ENCODE measurements at regions not wholly inside any gene's neighbourhood (a gene's known extent, or its start where the extent isn't known, plus 50 kb on each side); places are given as distances from the start of the nearest gene placed in this dataset.
"Not testable (repeated sequence)": the region's sequence is repeated elsewhere in the genome, so short reads cannot be mapped to it uniquely, and the experiment has no call there.

DNA sequence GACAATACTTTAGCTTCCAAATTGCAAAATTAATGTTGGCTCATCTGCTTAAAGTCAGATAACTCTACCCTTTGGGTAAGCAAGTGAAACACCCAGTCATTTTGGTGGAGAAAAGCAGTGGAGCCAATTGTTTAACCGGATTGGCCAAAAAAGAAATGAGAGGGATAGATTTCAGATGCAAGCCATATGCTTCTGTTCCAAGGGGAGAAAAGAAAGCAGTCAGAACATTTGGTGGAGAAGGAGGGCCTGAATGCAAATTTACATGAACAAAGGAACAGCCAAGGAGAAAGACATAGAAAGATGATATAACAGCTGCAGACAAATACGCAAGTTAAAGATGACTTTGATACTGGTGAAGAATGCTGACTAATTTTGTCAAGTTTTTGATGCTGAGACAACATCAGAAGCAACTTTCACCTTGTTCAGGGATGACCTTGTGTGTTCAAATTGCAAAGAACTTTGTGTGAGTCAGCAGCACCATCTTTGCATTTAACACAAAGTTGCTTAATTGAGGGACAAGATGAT, 173.1 kb downstream of the TGFB2 start:
- Mint-ChIP-seq H3K27ac (ENCODE audit: unreplicated experiment) (no peak overlapping the region), H3K4me1 (ENCODE audit: low read depth, unreplicated experiment) (peaks cover 11% of the 10 kb centered on the region), H3K36me3 (ENCODE audit: insufficient read depth, unreplicated experiment) (no peaks in the 10 kb centered on the region), H3K27me3 (ENCODE audit: insufficient read depth, unreplicated experiment) (no peaks in the 10 kb centered on the region), H3K4me3 (ENCODE audit: unreplicated experiment) (no peak overlapping the region), H3K9me3 (ENCODE audit: unreplicated experiment) (peaks cover 2% of the 10 kb centered on the region)
- Histone ChIP-seq H3K4me3 (ENCODE audit: low read depth, low read length) (no peak overlapping the region), H3K27me3 (replicated peaks; ENCODE audit: control insufficient read depth, insufficient read depth, low read length) (no peaks in the 10 kb centered on the region), H3K9me3 (no peaks in the 10 kb centered on the region), H3K4me1 (peaks cover 15% of the 10 kb centered on the region), H3K36me3 (ENCODE audit: control insufficient read depth, insufficient read depth, low read length) (no peaks in the 10 kb centered on the region)
- ChIA-PET CTCF (interaction anchor here (0.7 kb wide), 1 partner anchor 1295 kb away, joined by 3 read pairs; no protein-coding TSS in a partner anchor), POLR2A (no interaction called here)
- TF ChIP-seq, protein P1, sequence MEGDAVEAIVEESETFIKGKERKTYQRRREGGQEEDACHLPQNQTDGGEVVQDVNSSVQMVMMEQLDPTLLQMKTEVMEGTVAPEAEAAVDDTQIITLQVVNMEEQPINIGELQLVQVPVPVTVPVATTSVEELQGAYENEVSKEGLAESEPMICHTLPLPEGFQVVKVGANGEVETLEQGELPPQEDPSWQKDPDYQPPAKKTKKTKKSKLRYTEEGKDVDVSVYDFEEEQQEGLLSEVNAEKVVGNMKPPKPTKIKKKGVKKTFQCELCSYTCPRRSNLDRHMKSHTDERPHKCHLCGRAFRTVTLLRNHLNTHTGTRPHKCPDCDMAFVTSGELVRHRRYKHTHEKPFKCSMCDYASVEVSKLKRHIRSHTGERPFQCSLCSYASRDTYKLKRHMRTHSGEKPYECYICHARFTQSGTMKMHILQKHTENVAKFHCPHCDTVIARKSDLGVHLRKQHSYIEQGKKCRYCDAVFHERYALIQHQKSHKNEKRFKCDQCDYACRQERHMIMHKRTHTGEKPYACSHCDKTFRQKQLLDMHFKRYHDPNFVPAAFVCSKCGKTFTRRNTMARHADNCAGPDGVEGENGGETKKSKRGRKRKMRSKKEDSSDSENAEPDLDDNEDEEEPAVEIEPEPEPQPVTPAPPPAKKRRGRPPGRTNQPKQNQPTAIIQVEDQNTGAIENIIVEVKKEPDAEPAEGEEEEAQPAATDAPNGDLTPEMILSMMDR (IDR thresholded peaks at IDR 0.05; ENCODE audit: insufficient read depth in 1 of 2, low read depth in 1 of 2, low read length in 1 of 2, severe bottlenecking in 1 of 2, unreplicated experiment in 1 of 2) = no peak
- BruUV-seq (replicated peaks) = no TSS peak
- DNase-seq = no peak
- intact Hi-C loops (cut with micrococcal nuclease; ENCODE audit: unreplicated experiment) = no loop called here

DNA sequence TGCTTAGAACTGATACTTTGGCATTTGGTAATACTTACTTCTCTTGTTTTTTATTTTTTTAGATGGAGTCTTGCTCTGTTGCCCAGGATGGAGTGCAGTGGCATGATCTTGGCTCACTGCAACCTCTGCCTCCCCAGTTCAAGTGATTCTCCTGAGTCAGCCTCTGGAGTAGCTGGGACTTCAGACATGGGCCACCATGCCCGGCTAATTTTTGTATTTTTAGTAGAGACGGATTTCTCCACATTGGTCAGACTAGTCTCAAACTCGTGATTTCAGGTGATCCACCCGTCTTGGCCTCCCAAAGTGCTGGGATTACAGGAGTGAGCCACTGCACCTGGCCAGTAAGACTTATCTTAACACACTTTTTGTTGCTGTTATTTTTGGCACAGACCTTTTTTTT, 175.5 kb downstream of the TGFB2 start:
- DNase-seq; H3K27ac Mint-ChIP-seq (ENCODE audit: unreplicated experiment); H3K9me3 Mint-ChIP-seq (ENCODE audit: unreplicated experiment); POLR2A ChIA-PET; H3K4me3 ChIP-seq (ENCODE audit: low read depth, low read length); CTCF ChIA-PET; BruUV-seq (replicated peaks); H3K27me3 Mint-ChIP-seq (ENCODE audit: insufficient read depth, unreplicated experiment); H3K36me3 ChIP-seq (ENCODE audit: control insufficient read depth, insufficient read depth, low read length); H3K4me3 Mint-ChIP-seq (ENCODE audit: unreplicated experiment); H3K36me3 Mint-ChIP-seq (ENCODE audit: insufficient read depth, unreplicated experiment); H3K27me3 ChIP-seq (replicated peaks; ENCODE audit: control insufficient read depth, insufficient read depth, low read length); H3K9me3 ChIP-seq: not testable (repeated sequence)
- H3K4me1 ChIP-seq = peaks cover 20% of the 10 kb centered on the region
- intact Hi-C loops (cut with micrococcal nuclease; ENCODE audit: unreplicated experiment) = loop anchor here (1.0 kb wide), 1 partner anchor 159 kb away; no protein-coding TSS in a partner anchor
- peaks cover 16% of the 10 kb centered on the region for H3K4me1 Mint-ChIP-seq (ENCODE audit: low read depth, unreplicated experiment)

DNA sequence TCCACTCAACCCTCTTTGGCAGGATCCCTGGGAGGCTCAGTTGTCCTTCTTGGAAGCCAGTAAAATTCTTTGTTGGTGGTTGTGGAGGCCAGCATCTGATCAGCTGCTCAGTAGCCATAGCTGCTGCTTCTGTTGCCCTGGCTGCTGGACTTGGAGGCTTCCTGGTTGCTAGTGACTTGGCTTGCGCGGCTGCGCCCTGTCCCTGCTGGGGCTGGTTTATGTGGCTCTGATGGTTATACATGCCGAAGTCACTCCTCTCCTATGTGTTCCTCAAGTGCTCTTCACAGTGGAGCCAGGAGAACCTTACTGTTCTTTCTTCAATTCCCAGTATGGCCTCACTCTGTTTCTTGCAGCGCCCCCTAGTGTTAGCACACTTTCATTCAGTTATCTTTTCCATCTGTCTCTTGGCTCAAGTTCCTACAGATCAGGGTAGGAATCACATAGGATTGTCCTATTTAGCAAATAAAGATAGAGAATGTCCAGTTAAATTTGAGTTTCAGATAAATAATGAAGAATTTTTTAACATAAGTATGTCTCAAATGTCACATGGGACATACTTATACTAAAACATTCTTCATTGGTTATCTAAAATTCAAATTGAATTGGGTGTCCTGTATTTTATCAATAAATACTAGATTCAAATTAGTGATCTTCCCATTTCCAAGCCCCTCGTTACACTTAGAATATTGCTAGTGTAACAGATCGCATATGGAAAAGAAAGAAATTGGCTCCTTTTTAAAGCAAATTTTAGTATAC, 176.5 kb downstream of the TGFB2 start:
- no TSS peak for BruUV-seq (replicated peaks)
- DNase-seq = peak; percentile 33 to 55

More for the DNA sequence above, 176.5 kb downstream of the TGFB2 start:
- intact Hi-C loops (cut with micrococcal nuclease; ENCODE audit: unreplicated experiment) = loop anchor here (1.0 kb wide), 1 partner anchor 160 kb away; no protein-coding TSS in a partner anchor
- no peaks in the 10 kb centered on the region for H3K9me3 ChIP-seq
- no peaks in the 10 kb centered on the region for H3K36me3 Mint-ChIP-seq (ENCODE audit: insufficient read depth, unreplicated experiment)
- POLR2A ChIA-PET = no interaction called here
- CTCF ChIA-PET = no interaction called here
- H3K4me1 Mint-ChIP-seq (ENCODE audit: low read depth, unreplicated experiment) = peaks cover 9% of the 10 kb centered on the region
- no peaks in the 10 kb centered on the region for H3K9me3 Mint-ChIP-seq (ENCODE audit: unreplicated experiment)
- peaks cover 21% of the 10 kb centered on the region for H3K4me1 ChIP-seq
- TF ChIP-seq, protein P1 (IDR thresholded peaks at IDR 0.05; ENCODE audit: insufficient read depth in 1 of 2, low read depth in 1 of 2, low read length in 1 of 2, severe bottlenecking in 1 of 2, unreplicated experiment in 1 of 2) = peak; percentile 22 to 53
- H3K4me3 ChIP-seq (ENCODE audit: low read depth, low read length) = no peak overlapping the region
- H3K4me3 Mint-ChIP-seq (ENCODE audit: unreplicated experiment) = no peak overlapping the region
- H3K27ac Mint-ChIP-seq (ENCODE audit: unreplicated experiment) = no peak overlapping the region
- H3K36me3 ChIP-seq (ENCODE audit: control insufficient read depth, insufficient read depth, low read length) = no peaks in the 10 kb centered on the region
- H3K27me3 ChIP-seq (replicated peaks; ENCODE audit: control insufficient read depth, insufficient read depth, low read length) = no peaks in the 10 kb centered on the region
- no peaks in the 10 kb centered on the region for H3K27me3 Mint-ChIP-seq (ENCODE audit: insufficient read depth, unreplicated experiment)
